HEK293 (cell line): ENCODE measurements at regions not wholly inside any gene's neighbourhood (a gene's known extent, or its start where the extent isn't known, plus 50 kb on each side); places are given as distances from the start of the nearest gene placed in this dataset.

Experiments
- BCL11A ChIP-seq: fragments of 450-650 bp; formaldehyde crosslinking; IDR thresholded peaks from 2 replicates; pipeline ENCODE4 v1.5.1; 2016; ENCODE audit warnings: low read depth, missing biosample characterization, missing genetic modification characterization
- MYNN ChIP-seq: fragments of 450-650 bp; formaldehyde crosslinking; IDR thresholded peaks from 2 replicates; pipeline ENCODE4 v1.5.1; 2016; ENCODE audit warnings: missing biosample characterization, missing genetic modification characterization, borderline replicate concordance
- REST ChIP-seq: fragments of 450-650 bp; formaldehyde crosslinking; IDR thresholded peaks from 2 replicates; pipeline ENCODE4 v1.5.1; 2016; ENCODE audit warnings: missing biosample characterization, missing genetic modification characterization
- ZNF626 ChIP-seq: fragments of 450-650 bp; sonication (Bioruptor Pico); formaldehyde crosslinking; IDR thresholded peaks from 2 replicates; pipeline ENCODE4 v1.5.1; 2018; ENCODE audit warnings: missing biosample characterization, missing genetic modification characterization, inconsistent platforms

- TF ChIP-seq MYNN (tag by site-specific recombination), result no peak
- no peak for TF ChIP-seq ZNF626 (tag by site-specific recombination)
- no peak for TF ChIP-seq REST (tag by site-specific recombination)
- TF ChIP-seq BCL11A (tag by site-specific recombination), result no peak
These were observed 106.7 kb upstream of the GGTLC1 start for GRCh38 chr20:24095303-24095702.
